PC-9 (cell line): ENCODE measurements at regions not wholly inside any gene's neighbourhood (a gene's known extent, or its start where the extent isn't known, plus 50 kb on each side); places are given as distances from the start of the nearest gene placed in this dataset.
"Not testable (repeated sequence)": the region's sequence is repeated elsewhere in the genome, so short reads cannot be mapped to it uniquely, and the experiment has no call there.

Experiments used
- BruUV-seq: library from RNA; stranded (reverse); fragments of 400-500 nt; replicated peaks from 2 replicates; lab custom pipeline; 2021; lab: Mats Ljungman, UMichigan
- CTCF ChIA-PET: fragments of 300-600 bp; sonication (Branson Sonifier 250); formaldehyde crosslinking; loops from one replicate; lab custom pipeline; 2022; ENCODE audit warnings: antibody characterized with exemption; lab: Charles Lee
- POLR2A ChIA-PET: fragments of 300-600 bp; sonication (Branson Sonifier 250); formaldehyde crosslinking; loops from one replicate; lab custom pipeline; 2022; ENCODE audit warnings: antibody characterized with exemption; ENCODE audit not compliant: unreplicated experiment; lab: Charles Lee
- DNase-seq, 2 experiments: peaks; one replicate each; pipeline versions ENCODE4 v3.0.0 to v3.0.0-alpha.2; 2015 to 2022; ENCODE audit warnings: mixed read lengths in 1 of 2
- H2AFZ ChIP-seq: fragments of 200-600 bp; sonication (generic); 2 replicates; pipeline ENCODE4 v1.8.1; 2017; ENCODE audit warnings: antibody characterized with exemption
- H3F3A ChIP-seq: fragments of 200-600 bp; sonication (generic); 2 replicates; pipeline ENCODE4 v1.8.1; 2017; ENCODE audit warnings: antibody characterized with exemption, mild to moderate bottlenecking, low read depth; ENCODE audit not compliant: insufficient read depth
- H3K27ac ChIP-seq: fragments of 200-600 bp; sonication (generic); 2 replicates; pipeline ENCODE4 v1.6.1; 2016; ENCODE audit warnings: mixed run types
- H3K27me3 ChIP-seq: fragments of 200-600 bp; sonication (generic); 2 replicates; pipeline ENCODE4 v1.6.1; 2016; ENCODE audit warnings: low read depth, mixed run types; ENCODE audit not compliant: insufficient read depth
- H3K36me3 ChIP-seq: fragments of 200-600 bp; sonication (generic); 2 replicates; pipeline ENCODE4 v1.6.1; 2016; ENCODE audit warnings: low read depth, mixed run types
- H3K4me1 ChIP-seq: fragments of 200-600 bp; sonication (generic); replicated peaks from 2 replicates; pipeline ENCODE4 v1.6.1; 2016; ENCODE audit warnings: mixed run types; ENCODE audit not compliant: insufficient read depth
- H3K4me2 ChIP-seq: fragments of 200-600 bp; sonication (generic); 2 replicates; pipeline ENCODE4 v1.6.1; 2017; ENCODE audit warnings: mixed run types
- H3K4me3 ChIP-seq: fragments of 200-600 bp; sonication (generic); 2 replicates; pipeline ENCODE4 v1.6.1; 2016; ENCODE audit warnings: mixed run types
- H3K79me2 ChIP-seq: fragments of 200-600 bp; sonication (generic); 2 replicates; pipeline ENCODE4 v1.6.1; 2017; ENCODE audit warnings: low read depth, mixed run types
- H3K9me2 ChIP-seq: fragments of 200-600 bp; sonication (generic); 2 replicates; pipeline ENCODE4 v1.8.1; 2017; ENCODE audit warnings: mild to moderate bottlenecking; ENCODE audit not compliant: insufficient read depth
- H3K9me3 ChIP-seq: fragments of 200-600 bp; sonication (generic); 2 replicates; pipeline ENCODE4 v1.8.1; 2016; ENCODE audit warnings: low read depth; ENCODE audit not compliant: insufficient read depth
- H4K20me1 ChIP-seq: fragments of 200-600 bp; sonication (generic); 2 replicates; pipeline ENCODE4 v1.8.1; 2017; ENCODE audit not compliant: insufficient read depth
- EZH2 ChIP-seq: fragments of 200-600 bp; sonication (generic); IDR thresholded peaks from 2 replicates; pipeline ENCODE4 v1.8.0; 2017; ENCODE audit warnings: antibody characterized with exemption, low read depth
- intact Hi-C: fragments of 100-400 bp; cut with micrococcal nuclease; formaldehyde crosslinking; loops from one replicate; pipeline ENCODE4 v1.10.0; 2022; ENCODE audit not compliant: unreplicated experiment
- TF ChIP-seq, protein P1 (sequence below): fragments of 200-600 bp; sonication (generic); conservative IDR thresholded peaks from 2 replicates; pipeline ENCODE4 v1.6.1; 2017; ENCODE audit warnings: mixed run types, antibody characterized with exemption, mild to moderate bottlenecking, moderate library complexity

GRCh38 chr2:167817422-167817821, 430.0 kb downstream of the STK39 start:
- H3K4me1 ChIP-seq: no peaks in the 10 kb centered on the region
- intact Hi-C loops: no loop called here
- no peak for TF ChIP-seq EZH2
- TF ChIP-seq, protein P1, sequence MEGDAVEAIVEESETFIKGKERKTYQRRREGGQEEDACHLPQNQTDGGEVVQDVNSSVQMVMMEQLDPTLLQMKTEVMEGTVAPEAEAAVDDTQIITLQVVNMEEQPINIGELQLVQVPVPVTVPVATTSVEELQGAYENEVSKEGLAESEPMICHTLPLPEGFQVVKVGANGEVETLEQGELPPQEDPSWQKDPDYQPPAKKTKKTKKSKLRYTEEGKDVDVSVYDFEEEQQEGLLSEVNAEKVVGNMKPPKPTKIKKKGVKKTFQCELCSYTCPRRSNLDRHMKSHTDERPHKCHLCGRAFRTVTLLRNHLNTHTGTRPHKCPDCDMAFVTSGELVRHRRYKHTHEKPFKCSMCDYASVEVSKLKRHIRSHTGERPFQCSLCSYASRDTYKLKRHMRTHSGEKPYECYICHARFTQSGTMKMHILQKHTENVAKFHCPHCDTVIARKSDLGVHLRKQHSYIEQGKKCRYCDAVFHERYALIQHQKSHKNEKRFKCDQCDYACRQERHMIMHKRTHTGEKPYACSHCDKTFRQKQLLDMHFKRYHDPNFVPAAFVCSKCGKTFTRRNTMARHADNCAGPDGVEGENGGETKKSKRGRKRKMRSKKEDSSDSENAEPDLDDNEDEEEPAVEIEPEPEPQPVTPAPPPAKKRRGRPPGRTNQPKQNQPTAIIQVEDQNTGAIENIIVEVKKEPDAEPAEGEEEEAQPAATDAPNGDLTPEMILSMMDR: no peak
- ChIA-PET POLR2A (no interaction called here), CTCF (no interaction called here)
- H4K20me1 ChIP-seq: no peaks in the 10 kb centered on the region
- no peaks in the 10 kb centered on the region for H3K36me3 ChIP-seq
- no peaks in the 10 kb centered on the region for H3K9me2 ChIP-seq
- no peaks in the 10 kb centered on the region for H3K9me3 ChIP-seq
- no peaks in the 10 kb centered on the region for H3K27me3 ChIP-seq
- no peak for DNase-seq
- BruUV-seq: no TSS peak
- H3K27ac ChIP-seq: no peak overlapping the region
- H3F3A ChIP-seq: no peaks in the 10 kb centered on the region
- H3K79me2 ChIP-seq: no peaks in the 10 kb centered on the region
- no peak overlapping the region for H3K4me3 ChIP-seq
- H3K4me2 ChIP-seq: no peak overlapping the region
- no peak overlapping the region for H2AFZ ChIP-seq

DNA sequence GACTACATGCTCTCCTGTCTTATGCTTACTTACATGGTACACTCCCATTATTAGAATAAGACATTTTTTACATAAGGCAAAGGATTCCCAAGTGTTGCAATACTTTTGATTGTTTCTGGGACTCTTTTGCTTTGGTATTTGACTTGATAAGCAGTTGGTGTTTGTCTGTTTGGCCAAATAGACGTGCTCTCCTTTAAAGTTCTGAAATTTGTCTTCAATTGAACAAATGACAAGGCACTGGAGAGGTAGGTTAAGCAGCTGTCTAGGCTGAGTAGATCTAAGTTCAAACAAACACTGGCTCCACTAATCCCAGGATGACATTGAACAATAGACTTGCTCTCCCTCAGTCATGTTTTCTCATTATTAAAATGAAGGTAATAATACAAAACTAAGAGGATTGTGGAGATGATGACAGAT, 430.5 kb downstream of the STK39 start:
- ChIA-PET CTCF (no interaction called here), POLR2A (no interaction called here)
- intact Hi-C loops: no loop called here
- Histone ChIP-seq H3F3A (no peaks in the 10 kb centered on the region), H3K27me3 (no peaks in the 10 kb centered on the region), H3K4me3 (no peak overlapping the region), H3K36me3 (no peaks in the 10 kb centered on the region), H3K4me1 (no peaks in the 10 kb centered on the region), H3K4me2 (no peak overlapping the region), H2AFZ (no peak overlapping the region), H3K9me3 (no peaks in the 10 kb centered on the region), H4K20me1 (no peaks in the 10 kb centered on the region), H3K9me2 (no peaks in the 10 kb centered on the region), H3K27ac (no peak overlapping the region), H3K79me2 (no peaks in the 10 kb centered on the region)
- BruUV-seq: no TSS peak
- no peak for DNase-seq
- no peak for TF ChIP-seq EZH2
- TF ChIP-seq, protein P1: no peak

DNA sequence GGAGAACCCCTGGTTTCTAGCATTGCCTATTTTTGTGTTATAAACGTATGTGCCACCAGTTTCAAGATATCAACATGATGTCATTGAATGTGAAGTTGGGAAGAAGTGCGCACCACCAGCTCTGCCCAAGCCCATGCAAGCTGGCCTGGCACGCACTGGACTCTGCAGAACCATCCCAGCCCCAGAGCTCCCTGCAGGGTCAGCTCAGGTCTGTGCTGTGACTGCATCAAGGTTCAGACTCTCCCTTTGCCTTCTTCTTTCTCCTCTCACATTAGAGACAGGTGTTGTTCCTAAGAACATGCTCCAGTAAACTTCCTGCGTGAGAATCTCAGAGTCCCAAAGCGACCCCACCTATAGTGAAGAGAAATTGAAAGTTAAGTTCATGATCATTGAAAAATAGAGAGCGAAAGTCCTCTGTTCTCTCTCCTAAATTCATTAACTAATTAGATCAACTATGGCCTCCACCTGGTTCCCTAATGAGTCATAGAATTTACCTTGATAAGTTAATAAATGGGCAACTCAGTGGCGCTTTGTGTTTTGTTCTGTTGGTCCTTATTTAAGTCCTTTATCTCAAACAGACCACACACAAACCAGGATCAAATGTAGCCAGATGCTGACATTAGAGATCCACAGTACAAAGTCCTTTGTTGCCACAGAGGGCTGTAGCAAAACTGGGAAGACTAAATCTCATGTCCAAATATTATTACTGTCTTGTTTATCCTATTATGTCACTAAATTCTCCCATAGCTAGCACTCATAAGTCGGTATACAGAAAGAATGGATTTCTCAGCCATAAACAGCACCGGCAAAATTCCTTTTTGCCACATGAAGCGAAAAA, 432.3 kb downstream of the STK39 start:
- Histone ChIP-seq H3K4me2 (no peak overlapping the region), H3K4me1 (no peaks in the 10 kb centered on the region), H3K79me2 (no peaks in the 10 kb centered on the region), H3K9me3 (no peaks in the 10 kb centered on the region), H3K27ac (no peak overlapping the region), H3K4me3 (no peak overlapping the region), H2AFZ (no peak overlapping the region), H3K27me3 (no peaks in the 10 kb centered on the region), H4K20me1 (no peaks in the 10 kb centered on the region), H3K9me2 (no peaks in the 10 kb centered on the region), H3K36me3 (no peaks in the 10 kb centered on the region), H3F3A (no peaks in the 10 kb centered on the region)
- TF ChIP-seq EZH2: no peak
- TF ChIP-seq, protein P1: no peak
- intact Hi-C loops: no loop called here
- DNase-seq: no peak
- ChIA-PET POLR2A (no interaction called here), CTCF (no interaction called here)
- BruUV-seq: no TSS peak

DNA sequence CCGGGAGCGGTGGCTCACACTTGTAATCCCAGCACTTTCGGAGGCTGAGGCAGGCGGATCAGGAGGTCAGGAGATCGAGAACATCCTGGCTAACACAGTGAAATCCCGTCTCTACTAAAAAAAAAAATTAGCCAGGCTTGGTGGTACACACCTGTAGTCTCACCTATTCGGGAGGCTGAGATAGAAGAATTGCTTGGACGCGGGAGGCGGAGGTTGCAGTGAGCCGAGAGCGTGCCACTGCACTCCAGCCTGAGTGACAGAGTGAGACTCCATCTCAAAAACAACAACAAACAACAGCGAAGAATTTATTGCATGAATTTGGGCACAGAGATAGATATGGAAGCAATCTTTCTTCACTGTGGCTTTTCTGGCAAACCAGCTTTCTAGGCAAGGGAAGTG, 432.9 kb downstream of the STK39 start:
- intact Hi-C loops, H3K4me3 ChIP-seq, H3K9me2 ChIP-seq, H3K4me1 ChIP-seq, BruUV-seq, H3K9me3 ChIP-seq, H4K20me1 ChIP-seq, H3K79me2 ChIP-seq, H2AFZ ChIP-seq, CTCF ChIA-PET, H3K27ac ChIP-seq, DNase-seq, H3K27me3 ChIP-seq, H3K36me3 ChIP-seq, H3K4me2 ChIP-seq, POLR2A ChIA-PET, H3F3A ChIP-seq: not testable (repeated sequence)

GRCh38 chr2:167809799-167810198, 437.6 kb downstream of the STK39 start:
- H3F3A ChIP-seq, H3K4me3 ChIP-seq, H3K27me3 ChIP-seq, H3K9me3 ChIP-seq, H4K20me1 ChIP-seq, H2AFZ ChIP-seq, CTCF ChIA-PET, POLR2A ChIA-PET, H3K79me2 ChIP-seq, H3K27ac ChIP-seq, intact Hi-C loops, H3K4me1 ChIP-seq, BruUV-seq, DNase-seq, H3K36me3 ChIP-seq, H3K9me2 ChIP-seq: not testable (repeated sequence)
- H3K4me2 ChIP-seq: peak overlapping the region; percentile 62
